ENCODE measurements at regions not wholly inside any gene's neighbourhood (a gene's known extent, or its start where the extent isn't known, plus 50 kb on each side); places are given as distances from the start of the nearest gene placed in this dataset.

GRCh38 chr9:89937051-89937450, 332.2 kb downstream of the GADD45G start:
- no peak for TF ChIP-seq CTCF (IDR thresholded peaks at IDR 0.05)
- no peak for TF ChIP-seq POLR2A (IDR thresholded peaks at IDR 0.05)
- no peak for TF ChIP-seq POLR2AphosphoS5 (IDR thresholded peaks at IDR 0.05)
